H9 (cell line): ENCODE measurements at regions not wholly inside any gene's neighbourhood (a gene's known extent, or its start where the extent isn't known, plus 50 kb on each side); places are given as distances from the start of the nearest gene placed in this dataset.
A peak's percentile ranks its signal among the peaks of the same experiment; 100 is the strongest.
"Not testable (repeated sequence)": the region's sequence is repeated elsewhere in the genome, so short reads cannot be mapped to it uniquely, and the experiment has no call there.

Experiments
- DNase-seq: peaks from one replicate; pipeline ENCODE4 v3.0.0-alpha.2; 2017
- H2AFZ ChIP-seq: one replicate; pipeline ENCODE4 v1.6.1; 2013; ENCODE audit warnings: mild to moderate bottlenecking, low read length, control low read depth, moderate library complexity
- H2AK5ac ChIP-seq: 2 replicates; pipeline ENCODE4 v1.6.1; 2013; ENCODE audit warnings: low read length, control low read depth, mixed read lengths; ENCODE audit not compliant: insufficient read length
- H2BK120ac ChIP-seq: one replicate; pipeline ENCODE4 v1.6.1; 2013; ENCODE audit warnings: low read depth, mild to moderate bottlenecking, low read length, control low read depth, inconsistent platforms; ENCODE audit not compliant: poor library complexity, severe bottlenecking
- H2BK12ac ChIP-seq: 2 replicates; pipeline ENCODE4 v1.6.1; 2013; ENCODE audit warnings: low read length, control low read depth, mixed read lengths, low read depth; ENCODE audit not compliant: insufficient read length
- H2BK15ac ChIP-seq: 2 replicates; pipeline ENCODE4 v1.6.1; 2013; ENCODE audit warnings: low read depth, low read length, control low read depth
- H2BK20ac ChIP-seq: one replicate; pipeline ENCODE4 v1.6.1; 2013; ENCODE audit warnings: low read depth, mild to moderate bottlenecking, low read length, control low read depth, inconsistent platforms; ENCODE audit not compliant: poor library complexity, severe bottlenecking
- H2BK5ac ChIP-seq: 2 replicates; pipeline ENCODE4 v1.6.1; 2013; ENCODE audit warnings: low read length, control low read depth, mixed read lengths; ENCODE audit not compliant: insufficient read length
- H3K14ac ChIP-seq: 2 replicates; pipeline ENCODE4 v1.6.1; 2013; ENCODE audit warnings: low read length, control low read depth; ENCODE audit not compliant: insufficient read depth
- H3K18ac ChIP-seq: 2 replicates; pipeline ENCODE4 v1.6.1; 2013; ENCODE audit warnings: low read depth, mild to moderate bottlenecking, mixed read lengths, low read length, control low read depth; ENCODE audit not compliant: insufficient read length
- H3K23ac ChIP-seq: 2 replicates; pipeline ENCODE4 v1.6.1; 2013; ENCODE audit warnings: low read length, control low read depth, mixed read lengths, low read depth; ENCODE audit not compliant: insufficient read length
- H3K23me2 ChIP-seq: 2 replicates; pipeline ENCODE4 v1.6.1; 2013; ENCODE audit warnings: low read depth, mild to moderate bottlenecking, mixed read lengths, low read length, control low read depth; ENCODE audit not compliant: insufficient read length, poor library complexity, severe bottlenecking
- H3K27ac ChIP-seq: 2 replicates; pipeline ENCODE4 v1.5.1; 2013; ENCODE audit warnings: low read length, control low read depth, mixed read lengths, low read depth; ENCODE audit not compliant: insufficient read length
- H3K27me3 ChIP-seq: 2 replicates; pipeline ENCODE4 v1.6.1; 2013; ENCODE audit warnings: low read length, control low read depth, inconsistent platforms; ENCODE audit not compliant: insufficient read depth
- H3K4ac ChIP-seq: 2 replicates; pipeline ENCODE4 v1.6.1; 2013; ENCODE audit warnings: low read depth, mild to moderate bottlenecking, control low read depth, inconsistent platforms, low read length, moderate library complexity
- H3K4me1 ChIP-seq: 2 replicates; pipeline ENCODE4 v1.6.1; 2013; ENCODE audit warnings: low read length, control low read depth, inconsistent platforms; ENCODE audit not compliant: insufficient read depth
- H3K4me2 ChIP-seq: 2 replicates; pipeline ENCODE4 v1.6.1; 2013; ENCODE audit warnings: low read length, control low read depth, mixed read lengths; ENCODE audit not compliant: insufficient read length, insufficient read depth
- H3K56ac ChIP-seq: 2 replicates; pipeline ENCODE4 v1.6.1; 2013; ENCODE audit warnings: low read depth, mild to moderate bottlenecking, mixed read lengths, low read length, control low read depth; ENCODE audit not compliant: insufficient read length
- H3K79me1 ChIP-seq: 2 replicates; pipeline ENCODE4 v1.6.1; 2013; ENCODE audit warnings: low read depth, mild to moderate bottlenecking, moderate library complexity, low read length, control low read depth, inconsistent platforms; ENCODE audit not compliant: insufficient read depth, poor library complexity, severe bottlenecking
- H3K79me2 ChIP-seq: 2 replicates; pipeline ENCODE4 v1.6.1; 2013; ENCODE audit warnings: low read length, control low read depth, inconsistent platforms; ENCODE audit not compliant: insufficient read depth
- H3K9ac ChIP-seq: 2 replicates; pipeline ENCODE4 v1.6.1; 2013; ENCODE audit warnings: low read length, control low read depth, mixed read lengths; ENCODE audit not compliant: insufficient read length; ENCODE audit errors: extremely low read depth
- H3K9me3 ChIP-seq: one replicate; pipeline ENCODE4 v1.6.1; 2013; ENCODE audit warnings: low read depth, low read length, inconsistent platforms; ENCODE audit not compliant: control insufficient read depth
- H3T11ph ChIP-seq: one replicate; pipeline ENCODE4 v1.6.1; 2013; ENCODE audit warnings: mild to moderate bottlenecking, low read length, control low read depth, inconsistent platforms
- H4K20me1 ChIP-seq: one replicate; pipeline ENCODE4 v1.6.1; 2013; ENCODE audit not compliant: control insufficient read depth, insufficient read length, insufficient read depth
- H4K5ac ChIP-seq: 2 replicates; pipeline ENCODE4 v1.6.1; 2013; ENCODE audit warnings: low read depth, mild to moderate bottlenecking, mixed read lengths, low read length, control low read depth; ENCODE audit not compliant: insufficient read length
- H4K8ac ChIP-seq: replicated peaks from 2 replicates; pipeline ENCODE4 v1.6.1; 2013; ENCODE audit warnings: low read length, control low read depth, mixed read lengths, low read depth; ENCODE audit not compliant: insufficient read length
- H4K91ac ChIP-seq: 2 replicates; pipeline ENCODE4 v1.6.1; 2013; ENCODE audit warnings: low read depth, mild to moderate bottlenecking, moderate library complexity, mixed read lengths, low read length, control low read depth; ENCODE audit not compliant: insufficient read length
- H3K27ac Mint-ChIP-seq, 3 experiments: 2 replicates in 2 of 3; 3 replicates in 1 of 3; pipeline ENCODE4 v1.8.0; 2020 to 2021; ENCODE audit warnings: mixed read lengths in 3 of 3, mild to moderate bottlenecking in 1 of 3, moderate library complexity in 1 of 3
- H3K27me3 Mint-ChIP-seq: 2 replicates; pipeline ENCODE4 v1.8.0; 2021; ENCODE audit warnings: low read depth, mild to moderate bottlenecking, moderate library complexity, mixed read lengths
- H3K36me3 Mint-ChIP-seq, 3 experiments: 2 replicates in 2 of 3; 3 replicates in 1 of 3; pipeline ENCODE4 v1.8.0; 2020 to 2021; ENCODE audit warnings: low read depth in 3 of 3, mixed read lengths in 3 of 3; ENCODE audit not compliant: insufficient read depth in 1 of 3
- H3K4me1 Mint-ChIP-seq, 2 experiments: 2 replicates each; pipeline ENCODE4 v1.8.0; 2020; ENCODE audit warnings: mixed read lengths in 2 of 2
- H3K4me3 Mint-ChIP-seq, 2 experiments: 2 replicates in 1 of 2; 3 replicates in 1 of 2; pipeline ENCODE4 v1.8.0; 2020 to 2021; ENCODE audit warnings: mild to moderate bottlenecking in 2 of 2, mixed read lengths in 2 of 2, moderate library complexity in 1 of 2
- H3K9me3 Mint-ChIP-seq, 2 experiments: 2 replicates in 1 of 2; 3 replicates in 1 of 2; pipeline ENCODE4 v1.8.0; 2020; ENCODE audit warnings: mild to moderate bottlenecking in 2 of 2, mixed read lengths in 2 of 2, moderate library complexity in 1 of 2
- WGBS: extraction: QIAGEN DNeasy Blood & Tissue Kit; methylation state at CpG from one replicate; pipeline ENCODE4 v1.1.7; 2013; ENCODE audit warnings: missing lambda C conversion rate, low lambda C conversion rate, mixed read lengths; ENCODE audit not compliant: insufficient read length; ENCODE audit errors: extremely low coverage; 5-methylcytosine and 5-hydroxymethylcytosine counted together
- TF ChIP-seq, protein P1 (sequence below): fragments of 200-600 bp; sonication (generic); conservative IDR thresholded peaks from 3 replicates; pipeline ENCODE4 v1.8.0; 2021; ENCODE audit warnings: antibody characterized with exemption, mild to moderate bottlenecking

GRCh38 chr1:228846952-228847351 is 111.7 kb downstream of the RHOU start:
- Mint-ChIP-seq H3K9me3 (peaks cover 18 to 26% of the 10 kb centered on the region in 2 experiments), H3K27me3 (no peaks in the 10 kb centered on the region), H3K4me3 (no peak overlapping the region; a peak in 1 of 5 replicates), H3K36me3 (peaks cover 10 to 16% (median 11%) of the 10 kb centered on the region in 3 experiments), H3K27ac (peak overlapping the region in 1 of 3 experiments; percentile 35; a peak in 1 of 7 replicates), H3K4me1 (peaks cover 33 to 37% of the 10 kb centered on the region in 2 experiments)
- Histone ChIP-seq H3K23me2 (no peaks in the 10 kb centered on the region), H3K27me3 (no peaks in the 10 kb centered on the region), H3K56ac (no peak overlapping the region), H3K27ac (no peak overlapping the region), H2BK12ac (no peak overlapping the region), H4K5ac (no peak overlapping the region), H3K79me1 (no peaks in the 10 kb centered on the region), H4K20me1 (no peaks in the 10 kb centered on the region), H3K9ac (no peak overlapping the region), H2AFZ (no peak overlapping the region), H2BK120ac (no peak overlapping the region), H4K91ac (no peak overlapping the region), H2BK15ac (no peak overlapping the region), H2BK20ac (no peak overlapping the region), H3K23ac (no peak overlapping the region), H3K14ac (no peak overlapping the region), H3K4ac (no peak overlapping the region), H3K79me2 (no peaks in the 10 kb centered on the region), H3K18ac (no peak overlapping the region), H3K4me2 (no peak overlapping the region), H2AK5ac (no peak overlapping the region), H3K4me1 (peaks cover 7% of the 10 kb centered on the region; the same call in 1 of the 2 replicates), H4K8ac (no peak overlapping the region), H2BK5ac (no peak overlapping the region), H3T11ph (no peak overlapping the region), H3K9me3 (no peaks in the 10 kb centered on the region)
- no peak for DNase-seq
- WGBS = no CpG with 5 or more reads among the region's 1 CpG
- TF ChIP-seq, protein P1, sequence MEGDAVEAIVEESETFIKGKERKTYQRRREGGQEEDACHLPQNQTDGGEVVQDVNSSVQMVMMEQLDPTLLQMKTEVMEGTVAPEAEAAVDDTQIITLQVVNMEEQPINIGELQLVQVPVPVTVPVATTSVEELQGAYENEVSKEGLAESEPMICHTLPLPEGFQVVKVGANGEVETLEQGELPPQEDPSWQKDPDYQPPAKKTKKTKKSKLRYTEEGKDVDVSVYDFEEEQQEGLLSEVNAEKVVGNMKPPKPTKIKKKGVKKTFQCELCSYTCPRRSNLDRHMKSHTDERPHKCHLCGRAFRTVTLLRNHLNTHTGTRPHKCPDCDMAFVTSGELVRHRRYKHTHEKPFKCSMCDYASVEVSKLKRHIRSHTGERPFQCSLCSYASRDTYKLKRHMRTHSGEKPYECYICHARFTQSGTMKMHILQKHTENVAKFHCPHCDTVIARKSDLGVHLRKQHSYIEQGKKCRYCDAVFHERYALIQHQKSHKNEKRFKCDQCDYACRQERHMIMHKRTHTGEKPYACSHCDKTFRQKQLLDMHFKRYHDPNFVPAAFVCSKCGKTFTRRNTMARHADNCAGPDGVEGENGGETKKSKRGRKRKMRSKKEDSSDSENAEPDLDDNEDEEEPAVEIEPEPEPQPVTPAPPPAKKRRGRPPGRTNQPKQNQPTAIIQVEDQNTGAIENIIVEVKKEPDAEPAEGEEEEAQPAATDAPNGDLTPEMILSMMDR = no peak

DNA sequence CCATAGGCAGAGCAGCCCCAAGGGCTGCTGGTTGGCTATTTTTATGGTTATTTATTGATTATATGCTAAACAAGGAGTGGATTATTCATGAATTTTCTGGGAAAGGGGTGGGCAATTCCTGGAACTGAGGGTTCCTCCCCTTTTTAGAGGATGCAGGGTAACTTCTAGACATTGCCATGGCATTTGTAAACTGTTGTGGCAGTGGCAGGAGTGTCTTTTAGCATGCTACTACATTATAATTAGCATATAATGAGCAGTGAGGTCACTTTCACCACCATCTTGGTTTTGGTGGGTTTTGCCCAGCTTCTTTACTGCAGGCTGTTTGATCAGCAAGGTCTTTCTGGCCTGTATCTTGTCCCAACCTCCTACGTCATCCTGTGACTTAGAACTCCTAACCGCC is 112.2 kb downstream of the RHOU start:
- H4K8ac ChIP-seq, H3K56ac ChIP-seq, H4K91ac ChIP-seq, DNase-seq, H3K79me2 ChIP-seq, H3K9ac ChIP-seq, H2BK20ac ChIP-seq, H3K27me3 ChIP-seq, H3K14ac ChIP-seq, H3K18ac ChIP-seq, H3K27me3 Mint-ChIP-seq, H3K4me1 ChIP-seq, H4K5ac ChIP-seq, H2AFZ ChIP-seq, H3K27ac Mint-ChIP-seq, H3K4me3 Mint-ChIP-seq, H3K27ac ChIP-seq, H2BK5ac ChIP-seq, H3K4ac ChIP-seq, H2BK12ac ChIP-seq, H2AK5ac ChIP-seq, H3K9me3 ChIP-seq, H2BK120ac ChIP-seq, H3K79me1 ChIP-seq, H4K20me1 ChIP-seq, H3K4me2 ChIP-seq, H3K23ac ChIP-seq, H3K23me2 ChIP-seq, H3T11ph ChIP-seq, H2BK15ac ChIP-seq: not testable (repeated sequence)
- Mint-ChIP-seq H3K4me1 (peaks cover 38 to 41% of the 10 kb centered on the region in 2 experiments), H3K36me3 (peaks cover 10 to 16% (median 11%) of the 10 kb centered on the region in 3 experiments), H3K9me3 (peaks cover 18 to 21% of the 10 kb centered on the region in 2 experiments)
- no CpG with 5 or more reads among the region's 2 CpGs for WGBS
